AG09309 (cell line): ENCODE measurements at regions not wholly inside any gene's neighbourhood (a gene's known extent, or its start where the extent isn't known, plus 50 kb on each side); places are given as distances from the start of the nearest gene placed in this dataset.

Source experiments
- DNase-seq: peaks from one replicate; pipeline ENCODE4 v3.0.0-alpha.2; 2010; ENCODE audit warnings: low read depth
- H3K4me3 ChIP-seq: 2 replicates; pipeline ENCODE4 v1.5.1; 2011; ENCODE audit warnings: mild to moderate bottlenecking, low read depth, low read length, moderate library complexity; ENCODE audit not compliant: control insufficient read depth
- TF ChIP-seq, protein P1 (sequence below): IDR thresholded peaks from 2 replicates; pipeline ENCODE4 v1.5.1; 2011; ENCODE audit warnings: mild to moderate bottlenecking, low read depth, low read length, inconsistent platforms; ENCODE audit not compliant: insufficient read depth, control insufficient read depth; ENCODE audit errors: missing control alignments

DNA sequence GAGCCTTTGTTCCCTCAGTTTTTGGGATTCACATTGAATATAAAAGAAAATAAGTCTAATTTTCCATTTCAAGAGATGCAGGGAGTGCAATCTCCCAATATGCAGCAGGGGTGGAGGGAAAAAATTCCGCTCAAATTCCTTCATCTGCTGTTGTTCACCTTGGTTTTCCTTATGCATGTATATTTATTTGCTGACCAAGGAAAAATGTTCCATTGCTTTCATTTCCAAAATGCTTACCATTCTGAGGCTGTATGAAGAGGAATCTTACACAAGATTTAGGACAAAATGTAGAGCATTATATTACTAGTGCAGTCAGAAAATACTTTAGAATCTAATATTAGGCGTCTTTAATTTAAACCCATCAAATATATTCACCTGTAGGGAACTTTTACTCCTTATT, 863.9 kb downstream of the EPHA3 start:
- no peak overlapping the region for H3K4me3 ChIP-seq
- TF ChIP-seq, protein P1, sequence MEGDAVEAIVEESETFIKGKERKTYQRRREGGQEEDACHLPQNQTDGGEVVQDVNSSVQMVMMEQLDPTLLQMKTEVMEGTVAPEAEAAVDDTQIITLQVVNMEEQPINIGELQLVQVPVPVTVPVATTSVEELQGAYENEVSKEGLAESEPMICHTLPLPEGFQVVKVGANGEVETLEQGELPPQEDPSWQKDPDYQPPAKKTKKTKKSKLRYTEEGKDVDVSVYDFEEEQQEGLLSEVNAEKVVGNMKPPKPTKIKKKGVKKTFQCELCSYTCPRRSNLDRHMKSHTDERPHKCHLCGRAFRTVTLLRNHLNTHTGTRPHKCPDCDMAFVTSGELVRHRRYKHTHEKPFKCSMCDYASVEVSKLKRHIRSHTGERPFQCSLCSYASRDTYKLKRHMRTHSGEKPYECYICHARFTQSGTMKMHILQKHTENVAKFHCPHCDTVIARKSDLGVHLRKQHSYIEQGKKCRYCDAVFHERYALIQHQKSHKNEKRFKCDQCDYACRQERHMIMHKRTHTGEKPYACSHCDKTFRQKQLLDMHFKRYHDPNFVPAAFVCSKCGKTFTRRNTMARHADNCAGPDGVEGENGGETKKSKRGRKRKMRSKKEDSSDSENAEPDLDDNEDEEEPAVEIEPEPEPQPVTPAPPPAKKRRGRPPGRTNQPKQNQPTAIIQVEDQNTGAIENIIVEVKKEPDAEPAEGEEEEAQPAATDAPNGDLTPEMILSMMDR = no peak
- no peak for DNase-seq

DNA sequence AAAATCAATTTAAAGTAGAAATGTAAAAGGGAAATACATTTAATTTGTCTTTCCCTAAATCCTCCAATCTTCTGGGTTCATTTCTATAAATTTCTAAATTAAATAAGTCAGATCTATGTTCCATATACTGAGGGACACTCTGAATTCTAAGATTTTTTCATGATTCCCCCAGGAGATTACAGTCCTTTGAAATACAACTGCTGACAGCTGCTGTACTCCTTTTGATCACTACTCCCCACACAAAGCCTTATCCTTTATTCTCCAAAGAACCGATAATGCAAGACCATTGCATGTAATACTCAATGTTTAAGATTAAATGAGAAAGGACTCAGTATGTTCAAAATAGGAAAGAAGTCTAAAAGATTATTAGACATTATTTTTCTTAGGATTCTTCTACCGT, 865.7 kb downstream of the EPHA3 start:
- TF ChIP-seq, protein P1 = no peak
- DNase-seq = no peak
- no peak overlapping the region for H3K4me3 ChIP-seq

- DNase-seq = no peak
- no peak overlapping the region for H3K4me3 ChIP-seq
- TF ChIP-seq, protein P1 = no peak
Observed at GRCh38 chr3:89974903-89975519, 867.6 kb downstream of the EPHA3 start.

GRCh38 chr3:89983449-89983848, 876.0 kb downstream of the EPHA3 start:
- no peak for DNase-seq
- TF ChIP-seq, protein P1 = no peak
- H3K4me3 ChIP-seq = no peak overlapping the region

DNA sequence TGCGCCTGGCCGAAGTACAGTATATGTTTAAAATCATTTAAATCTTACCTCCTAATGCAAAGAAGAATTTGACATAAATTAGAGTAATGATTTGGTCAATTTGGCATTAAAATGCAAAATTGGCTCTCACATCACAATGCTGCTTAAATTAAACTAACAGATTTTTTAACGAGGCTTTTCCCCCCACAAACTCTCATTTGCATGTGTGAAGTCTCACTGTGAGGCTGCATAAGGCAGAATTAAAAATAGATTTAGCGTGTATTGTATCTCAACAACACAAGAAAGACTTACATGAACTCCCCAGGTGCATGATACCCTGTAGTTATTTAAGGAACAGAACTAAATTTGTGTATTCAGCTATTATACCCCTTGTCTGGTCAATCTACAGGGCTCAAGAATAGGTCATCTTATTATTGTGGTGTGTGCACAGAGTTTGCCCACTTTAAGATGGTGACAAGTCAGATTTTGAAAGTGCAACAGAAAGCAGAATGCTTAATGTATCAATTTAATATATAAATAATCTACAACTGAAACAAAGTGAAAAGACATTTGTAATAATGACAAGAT, 897.9 kb downstream of the EPHA3 start:
- TF ChIP-seq, protein P1 = no peak
- no peak for DNase-seq
- no peak overlapping the region for H3K4me3 ChIP-seq

GRCh38 chr3:90007778-90008499, 900.5 kb downstream of the EPHA3 start:
- DNase-seq = no peak
- TF ChIP-seq, protein P1 = no peak
- H3K4me3 ChIP-seq = no peak overlapping the region
